ENCODE measurements at regions not wholly inside any gene's neighbourhood (a gene's known extent, or its start where the extent isn't known, plus 50 kb on each side); places are given as distances from the start of the nearest gene placed in this dataset.

DNA sequence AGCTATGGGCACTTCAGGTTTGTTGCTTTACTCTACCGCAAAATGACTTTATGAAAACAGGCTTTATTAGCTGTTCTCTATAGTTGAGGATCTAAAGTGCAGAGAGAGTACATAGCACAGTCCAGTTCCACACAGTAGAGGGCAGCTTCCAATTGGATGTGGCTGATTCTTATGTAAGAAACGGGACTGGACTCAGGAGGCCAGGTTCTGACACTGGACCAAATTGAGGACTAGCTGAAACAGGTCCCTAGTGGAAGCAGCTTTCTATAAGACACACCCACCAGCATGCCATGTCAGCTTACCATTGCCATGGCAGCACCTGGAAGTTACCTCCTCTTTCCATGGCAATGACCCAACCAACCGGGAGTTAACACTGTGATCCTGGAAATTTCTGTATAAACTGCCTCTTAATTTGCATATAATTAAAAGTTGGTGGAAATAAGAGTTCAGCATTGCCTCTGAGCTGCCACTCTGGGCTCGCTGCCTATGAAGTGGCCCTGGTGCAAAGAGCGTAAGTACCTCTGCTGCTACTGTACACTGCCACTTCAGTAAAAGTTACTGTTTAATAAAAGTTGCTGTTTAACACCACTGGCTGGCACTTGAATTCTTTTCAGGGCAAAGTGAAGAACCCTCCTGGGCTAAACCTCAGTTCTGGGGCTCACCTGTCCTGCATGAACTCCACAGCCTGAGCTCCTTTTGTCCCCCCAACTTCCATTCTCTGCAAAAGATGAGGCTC is 211.9 kb upstream of the SLC10A2 start:
- TF ChIP-seq, protein P1, sequence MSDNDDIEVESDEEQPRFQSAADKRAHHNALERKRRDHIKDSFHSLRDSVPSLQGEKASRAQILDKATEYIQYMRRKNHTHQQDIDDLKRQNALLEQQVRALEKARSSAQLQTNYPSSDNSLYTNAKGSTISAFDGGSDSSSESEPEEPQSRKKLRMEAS (IDR thresholded peaks at IDR 0.05) = no peak
- TF ChIP-seq SIX5 (IDR thresholded peaks at IDR 0.05; ENCODE audit: low read depth, low read length) (no peak), GABPA (IDR thresholded peaks at IDR 0.05; ENCODE audit: borderline replicate concordance, insufficient read depth, low read length) (no peak), POU5F1 (IDR thresholded peaks at IDR 0.05; ENCODE audit: low read depth, low read length) (no peak), CHD1 (IDR thresholded peaks at IDR 0.05; ENCODE audit: low read depth, low read length) (no peak)
- TF ChIP-seq, protein P2, sequence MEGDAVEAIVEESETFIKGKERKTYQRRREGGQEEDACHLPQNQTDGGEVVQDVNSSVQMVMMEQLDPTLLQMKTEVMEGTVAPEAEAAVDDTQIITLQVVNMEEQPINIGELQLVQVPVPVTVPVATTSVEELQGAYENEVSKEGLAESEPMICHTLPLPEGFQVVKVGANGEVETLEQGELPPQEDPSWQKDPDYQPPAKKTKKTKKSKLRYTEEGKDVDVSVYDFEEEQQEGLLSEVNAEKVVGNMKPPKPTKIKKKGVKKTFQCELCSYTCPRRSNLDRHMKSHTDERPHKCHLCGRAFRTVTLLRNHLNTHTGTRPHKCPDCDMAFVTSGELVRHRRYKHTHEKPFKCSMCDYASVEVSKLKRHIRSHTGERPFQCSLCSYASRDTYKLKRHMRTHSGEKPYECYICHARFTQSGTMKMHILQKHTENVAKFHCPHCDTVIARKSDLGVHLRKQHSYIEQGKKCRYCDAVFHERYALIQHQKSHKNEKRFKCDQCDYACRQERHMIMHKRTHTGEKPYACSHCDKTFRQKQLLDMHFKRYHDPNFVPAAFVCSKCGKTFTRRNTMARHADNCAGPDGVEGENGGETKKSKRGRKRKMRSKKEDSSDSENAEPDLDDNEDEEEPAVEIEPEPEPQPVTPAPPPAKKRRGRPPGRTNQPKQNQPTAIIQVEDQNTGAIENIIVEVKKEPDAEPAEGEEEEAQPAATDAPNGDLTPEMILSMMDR (IDR thresholded peaks at IDR 0.05; ENCODE audit: control extremely low read depth in 1 of 3, insufficient read depth in 1 of 3, low read depth in 1 of 3, low read length in 3 of 3) = no peak
